ENCODE measurements at regions not wholly inside any gene's neighbourhood (a gene's known extent, or its start where the extent isn't known, plus 50 kb on each side); places are given as distances from the start of the nearest gene placed in this dataset.

GRCh38 chr20:11235058-11235457 lies 561.3 kb upstream of the JAG1 start:
- H3K27me3 ChIP-seq (replicated peaks in 1 of 4; ENCODE audit: control insufficient read depth in 3 of 4, extremely low read depth in 1 of 4, insufficient read depth in 3 of 4, low read length in 3 of 4) = no peaks in the 10 kb centered on the region
- H4K8ac ChIP-seq (ENCODE audit: extremely low read depth, insufficient read depth, low read length) = no peak overlapping the region
- no peak overlapping the region for H2BK20ac ChIP-seq (ENCODE audit: low read length)
- H3K27ac ChIP-seq (ENCODE audit: low read depth, low read length) = no peak overlapping the region
- H3K23ac ChIP-seq (ENCODE audit: insufficient read length) = no peak overlapping the region
- WGBS, 2 experiments (ENCODE audit: extremely low coverage in 1 of 2, insufficient coverage in 1 of 2, insufficient read length in 1 of 2, insufficient replicate concordance in 2 of 2, low coverage in 1 of 2, low lambda C conversion rate in 2 of 2, missing lambda C conversion rate in 1 of 2) = 85% methylated on average over 3 of the region's 3 CpGs; no CpG with 5 or more reads in 1 of the 2 experiments
- H4K91ac ChIP-seq (replicated peaks; ENCODE audit: insufficient read length, low read length) = no peak overlapping the region
- no peaks in the 10 kb centered on the region for H3K79me2 ChIP-seq (ENCODE audit: control insufficient read depth in 1 of 2, insufficient read depth in 2 of 2, low read length in 2 of 2)
- FAIRE-seq (no peak), DNase-seq (ENCODE audit: low read depth in 1 of 2, low spot score in 2 of 2) (no peak)
- no peaks in the 10 kb centered on the region for H3K79me1 ChIP-seq (ENCODE audit: low read depth, low read length)
- no peak overlapping the region for H2BK12ac ChIP-seq (ENCODE audit: low read depth, low read length)
- ChIA-PET CTCF (ENCODE audit: partially characterized antibody) (interaction anchor here (0.6 to 1.5 kb wide), 3 partner anchors 11 to 335 kb away, joined by 3 to 5 read pairs (median 4); no protein-coding TSS in a partner anchor), POLR2A (ENCODE audit: partially characterized antibody) (no interaction called here)
- no peak overlapping the region for H2BK120ac ChIP-seq (replicated peaks; ENCODE audit: low read depth, low read length)
- H2BK15ac ChIP-seq (ENCODE audit: low read length) = no peak overlapping the region
- H2BK5ac ChIP-seq (ENCODE audit: low read depth, low read length) = no peak overlapping the region
- TF ChIP-seq HDAC6 (IDR thresholded peaks at IDR 0.05; ENCODE audit: low read depth, low read length) (no peak), SIN3A (conservative IDR thresholded peaks at IDR 0.05 in 1 of 2, IDR thresholded peaks at IDR 0.05 in 1 of 2; ENCODE audit: low read depth in 1 of 2, low read length in 2 of 2) (no peak), TAF1 (IDR thresholded peaks at IDR 0.05; ENCODE audit: low read depth, low read length) (no peak), SP4 (IDR thresholded peaks at IDR 0.05; ENCODE audit: low read length) (no peak), CEBPB (IDR thresholded peaks at IDR 0.05; ENCODE audit: low read depth, low read length) (no peak), GTF2F1 (IDR thresholded peaks at IDR 0.05; ENCODE audit: borderline replicate concordance, low read depth, low read length) (no peak), CREB1 (IDR thresholded peaks at IDR 0.05) (no peak), FOSL1 (IDR thresholded peaks at IDR 0.05; ENCODE audit: insufficient read depth, low read depth, low read length) (no peak), CHD1 (IDR thresholded peaks at IDR 0.05; ENCODE audit: low read depth, low read length) (no peak), RAD21 (IDR thresholded peaks at IDR 0.05 in 1 of 2, conservative IDR thresholded peaks at IDR 0.05 in 1 of 2; ENCODE audit: low read depth in 2 of 2, low read length in 2 of 2) (no peak)
- no peak overlapping the region for H3K9ac ChIP-seq (replicated peaks in 1 of 4; ENCODE audit: extremely low read depth in 1 of 4, low read depth in 3 of 4, low read length in 3 of 4)
- no peaks in the 10 kb centered on the region for H3K36me3 ChIP-seq (ENCODE audit: control insufficient read depth in 2 of 4, insufficient read depth in 4 of 4, low read length in 3 of 4)
- no peak overlapping the region for H3K14ac ChIP-seq (ENCODE audit: insufficient read length)
- H4K5ac ChIP-seq (ENCODE audit: insufficient read length, low read depth, low read length) = no peak overlapping the region
- peak overlapping the region; percentile 51; the same call in 1 of the 2 replicates for H2AFZ ChIP-seq (ENCODE audit: low read length)
- H2AK5ac ChIP-seq (ENCODE audit: low read depth, low read length) = no peak overlapping the region
- H4K20me1 ChIP-seq (replicated peaks in 1 of 2; ENCODE audit: control insufficient read depth in 1 of 2, insufficient read depth in 2 of 2, low read length in 2 of 2) = no peaks in the 10 kb centered on the region
- no peaks in the 10 kb centered on the region for H3K9me3 ChIP-seq (ENCODE audit: insufficient read depth in 2 of 2, low read depth in 1 of 2, low read length in 1 of 2)
- no peaks in the 10 kb centered on the region for H3K4me1 ChIP-seq (replicated peaks in 1 of 4; ENCODE audit: control insufficient read depth in 3 of 4, insufficient read depth in 4 of 4, low read length in 3 of 4)
- no peak overlapping the region for H3K4me3 ChIP-seq (ENCODE audit: extremely low read depth in 1 of 4, insufficient read depth in 2 of 4, low read depth in 3 of 4, low read length in 4 of 4)
- H3K4ac ChIP-seq (replicated peaks; ENCODE audit: insufficient read length, low read depth, low read length) = no peak overlapping the region
- no peak overlapping the region for H3K18ac ChIP-seq (ENCODE audit: extremely low read depth, low read length)
- no peaks in the 10 kb centered on the region for H3K23me2 ChIP-seq (ENCODE audit: low read depth, low read length)
- H3K56ac ChIP-seq (replicated peaks; ENCODE audit: insufficient read length, low read depth, low read length) = no peak overlapping the region
- no peak overlapping the region for H3K4me2 ChIP-seq (ENCODE audit: insufficient read depth in 1 of 2, low read depth in 2 of 2, low read length in 2 of 2)

Measured in H1 (cell line).